Tibial artery (tissue), 4 donors: ENCODE measurements at regions not wholly inside any gene's neighbourhood (a gene's known extent, or its start where the extent isn't known, plus 50 kb on each side); places are given as distances from the start of the nearest gene placed in this dataset.
A peak's percentile ranks its signal among the peaks of the same experiment; 100 is the strongest.

Experiments used
- DNase-seq, 2 donors: peaks; one replicate each; pipeline ENCODE4 v3.0.0-alpha.2; 2019
- H3K27ac ChIP-seq, 2 donors: fragments of 200-600 bp; sonication (generic) in 1 of 2; 1 replicate in 1 of 2; 2 replicates in 1 of 2; pipeline ENCODE4 v1.5.1; 2018 to 2019; ENCODE audit warnings: mild to moderate bottlenecking in 1 of 2
- H3K27me3 ChIP-seq, 2 donors: fragments of 200-600 bp; sonication (generic) in 1 of 2; one replicate each; pipeline versions ENCODE4 v1.5.1 to v1.6.0; 2016 to 2019
- H3K36me3 ChIP-seq, 3 donors: fragments of 200-600 bp; sonication (generic) in 2 of 3; one replicate each; pipeline ENCODE4 v1.5.1; 2016 to 2019; ENCODE audit warnings: mild to moderate bottlenecking in 2 of 3
- H3K4me1 ChIP-seq, 4 donors: fragments of 200-600 bp; sonication (generic) in 2 of 4; 1 replicate in 3 of 4; 2 replicates in 1 of 4; pipeline ENCODE4 v1.5.1; 2016 to 2019
- H3K4me3 ChIP-seq, 2 donors: fragments of 200-600 bp; sonication (generic) in 1 of 2; 1 replicate in 1 of 2; 2 replicates in 1 of 2; pipeline ENCODE4 v1.5.1; 2018 to 2019; ENCODE audit warnings: mild to moderate bottlenecking in 2 of 2
- H3K9me3 ChIP-seq, 3 donors: fragments of 200-600 bp; sonication (generic) in 1 of 3; one replicate each; pipeline ENCODE4 v1.5.1; 2016 to 2019
- CTCF ChIP-seq, 2 experiments: fragments of 200-600 bp in 1 of 2; fragments of 450-650 bp in 1 of 2; IDR thresholded peaks; one replicate each; pipeline ENCODE4 v1.5.1; 2017 to 2019; ENCODE audit warnings: antibody characterized with exemption in 2 of 2, mild to moderate bottlenecking in 1 of 2, moderate library complexity in 1 of 2
- intact Hi-C: fragments of 100-400 bp; cut with DNase I; formaldehyde crosslinking; loops from one replicate; pipeline ENCODE4 v1.15.0; 2023; ENCODE audit warnings: low total_unique reads

GRCh38 chr1:234875328-234875952 lies 253.2 kb downstream of the TOMM20 start:
- no peaks in the 10 kb centered on the region for H3K27me3 ChIP-seq
- no peak overlapping the region for H3K27ac ChIP-seq
- no peak for DNase-seq
- H3K4me3 ChIP-seq: no peak overlapping the region
- H3K36me3 ChIP-seq: no peaks in the 10 kb centered on the region
- intact Hi-C loops: no loop called here
- H3K4me1 ChIP-seq: no peaks in the 10 kb centered on the region
- no peaks in the 10 kb centered on the region for H3K9me3 ChIP-seq
- no peak for TF ChIP-seq CTCF (IDR thresholded peaks at IDR 0.05)

- no peak for TF ChIP-seq CTCF (IDR thresholded peaks at IDR 0.05)
- intact Hi-C loops: no loop called here
- Histone ChIP-seq H3K27ac (no peak overlapping the region), H3K4me1 (peaks cover 0 to 6% (median 0%) of the 10 kb centered on the region in 4 donors), H3K9me3 (no peaks in the 10 kb centered on the region), H3K36me3 (no peaks in the 10 kb centered on the region), H3K4me3 (no peak overlapping the region), H3K27me3 (no peaks in the 10 kb centered on the region)
- no peak for DNase-seq
Observed at GRCh38 chr1:234874291-234875288, 254.0 kb downstream of the TOMM20 start.

- Histone ChIP-seq H3K27me3 (no peaks in the 10 kb centered on the region), H3K4me1 (peaks cover 0 to 19% (median 7%) of the 10 kb centered on the region in 4 donors), H3K9me3 (no peaks in the 10 kb centered on the region), H3K4me3 (no peak overlapping the region), H3K36me3 (no peaks in the 10 kb centered on the region), H3K27ac (no peak overlapping the region)
- intact Hi-C loops: no loop called here
- no peak for DNase-seq
- no peak for TF ChIP-seq CTCF (IDR thresholded peaks at IDR 0.05)
Observed at GRCh38 chr1:234871710-234872271, 256.8 kb downstream of the TOMM20 start.

GRCh38 chr1:234871039-234871709 lies 257.5 kb downstream of the TOMM20 start:
- peak in 1 of 2 donors; percentile 59 for DNase-seq
- Histone ChIP-seq H3K27ac (no peak overlapping the region), H3K36me3 (no peaks in the 10 kb centered on the region), H3K4me3 (no peak overlapping the region), H3K4me1 (peaks cover 0 to 25% (median 9%) of the 10 kb centered on the region in 4 donors), H3K9me3 (no peaks in the 10 kb centered on the region), H3K27me3 (no peaks in the 10 kb centered on the region)
- intact Hi-C loops: no loop called here
- no peak for TF ChIP-seq CTCF (IDR thresholded peaks at IDR 0.05)
